HPDE6-E6E7 (cell line): ENCODE measurements at regions not wholly inside any gene's neighbourhood (a gene's known extent, or its start where the extent isn't known, plus 50 kb on each side); places are given as distances from the start of the nearest gene placed in this dataset.
A peak's percentile ranks its signal among the peaks of the same experiment; 100 is the strongest.

Source experiments
- DNase-seq: peaks from one replicate; pipeline ENCODE4 v3.0.0; 2011; ENCODE audit warnings: missing footprints; ENCODE audit errors: extremely low spot score

DNA sequence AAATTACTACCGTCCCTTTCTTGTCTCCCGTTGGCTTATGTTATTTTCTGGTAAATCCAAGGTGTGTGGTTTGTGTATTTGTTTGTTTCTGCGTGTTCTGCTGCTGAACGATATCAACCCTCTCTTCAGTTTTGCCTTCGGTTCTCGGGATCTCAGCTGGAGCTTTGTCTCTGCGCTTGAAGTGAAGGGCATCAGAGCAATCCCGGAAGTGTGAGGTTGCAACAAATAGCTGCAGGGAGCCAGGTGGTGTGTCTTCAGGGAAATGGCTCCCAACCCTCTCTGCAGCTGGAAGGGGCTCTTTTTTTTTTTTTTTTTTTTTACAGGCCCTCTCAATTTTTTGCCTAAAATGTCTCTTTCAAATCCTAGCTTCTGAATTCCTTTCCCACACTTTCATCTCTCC lies 116.4 kb upstream of the RGMA start:
- no peak for DNase-seq

DNA sequence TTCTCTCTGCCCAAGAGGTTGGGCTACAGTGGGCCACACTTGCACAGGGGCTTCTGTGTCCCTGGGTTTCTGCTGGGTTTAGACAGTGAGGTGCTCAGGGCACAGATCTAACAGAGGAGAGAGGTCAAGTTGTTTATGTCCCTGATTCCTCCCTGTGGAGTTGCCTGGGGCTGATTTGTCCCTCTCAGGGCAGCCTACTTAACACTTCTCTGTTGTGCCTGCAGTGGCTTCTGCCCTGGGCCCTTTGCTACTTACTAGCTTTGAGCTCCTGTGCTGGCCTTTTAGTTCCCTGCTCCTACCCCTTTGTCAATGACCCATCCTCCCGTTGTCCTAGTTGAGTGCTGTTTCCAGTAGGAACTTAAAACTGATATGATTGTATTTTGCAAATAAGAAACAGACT lies 114.0 kb upstream of the RGMA start:
- DNase-seq = no peak

DNA sequence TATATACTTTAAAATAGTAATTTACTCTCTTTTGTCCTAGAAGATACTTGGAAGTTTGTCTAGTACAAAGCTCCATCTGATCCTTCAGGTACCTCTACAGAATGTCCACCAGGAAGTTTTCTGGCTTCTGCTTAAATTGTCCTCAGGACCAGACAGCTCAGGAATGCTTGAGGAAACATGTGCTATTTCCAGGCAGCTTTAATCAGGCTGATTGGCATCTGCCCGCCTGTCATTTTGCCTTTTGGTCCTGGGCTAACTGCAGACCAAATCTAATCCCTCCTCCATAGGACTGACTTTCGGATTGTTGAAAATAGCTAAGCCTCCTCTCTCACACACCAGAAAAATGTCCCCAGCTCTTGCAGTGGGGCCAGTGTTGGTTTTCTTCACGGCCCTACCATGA lies 113.4 kb upstream of the RGMA start:
- DNase-seq = no peak

DNA sequence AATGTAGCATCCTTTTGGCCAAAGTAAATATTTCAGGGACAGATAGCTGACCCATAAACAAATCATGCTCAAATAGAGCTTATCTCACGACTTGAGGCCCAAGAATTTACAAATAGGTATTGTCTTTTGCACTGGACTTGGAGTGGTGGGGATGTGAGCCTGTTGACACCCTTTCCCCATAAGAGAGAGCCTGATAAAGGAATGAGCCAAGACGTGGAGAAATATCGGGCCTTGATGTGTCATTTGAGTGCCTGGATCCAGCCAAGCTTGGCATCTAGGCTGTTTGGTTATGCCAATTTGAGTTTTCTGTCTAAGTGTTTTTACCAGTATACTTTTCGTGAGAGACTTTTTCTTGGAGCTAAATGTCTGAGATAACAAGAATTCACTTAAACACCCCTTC lies 112.9 kb upstream of the RGMA start:
- no peak for DNase-seq

DNA sequence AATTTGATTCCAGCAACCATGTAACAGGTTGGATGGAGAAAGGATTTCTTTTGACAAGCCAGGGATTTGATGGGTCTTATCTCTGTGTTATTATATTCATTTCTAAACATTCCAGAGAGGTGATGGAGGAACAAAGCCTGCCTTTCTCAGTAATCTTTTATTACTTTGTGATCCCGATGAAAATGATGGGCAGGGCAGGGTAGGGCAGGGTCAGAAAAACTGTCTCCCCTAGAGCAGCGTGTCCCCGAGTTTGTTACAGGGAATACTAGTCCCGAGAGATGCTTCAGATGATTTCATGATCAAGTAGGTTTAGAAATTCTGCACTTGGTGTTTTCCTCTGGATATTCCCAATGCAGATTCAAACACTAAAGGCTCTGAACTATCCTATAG lies 111.8 kb upstream of the RGMA start:
- DNase-seq = no peak

DNA sequence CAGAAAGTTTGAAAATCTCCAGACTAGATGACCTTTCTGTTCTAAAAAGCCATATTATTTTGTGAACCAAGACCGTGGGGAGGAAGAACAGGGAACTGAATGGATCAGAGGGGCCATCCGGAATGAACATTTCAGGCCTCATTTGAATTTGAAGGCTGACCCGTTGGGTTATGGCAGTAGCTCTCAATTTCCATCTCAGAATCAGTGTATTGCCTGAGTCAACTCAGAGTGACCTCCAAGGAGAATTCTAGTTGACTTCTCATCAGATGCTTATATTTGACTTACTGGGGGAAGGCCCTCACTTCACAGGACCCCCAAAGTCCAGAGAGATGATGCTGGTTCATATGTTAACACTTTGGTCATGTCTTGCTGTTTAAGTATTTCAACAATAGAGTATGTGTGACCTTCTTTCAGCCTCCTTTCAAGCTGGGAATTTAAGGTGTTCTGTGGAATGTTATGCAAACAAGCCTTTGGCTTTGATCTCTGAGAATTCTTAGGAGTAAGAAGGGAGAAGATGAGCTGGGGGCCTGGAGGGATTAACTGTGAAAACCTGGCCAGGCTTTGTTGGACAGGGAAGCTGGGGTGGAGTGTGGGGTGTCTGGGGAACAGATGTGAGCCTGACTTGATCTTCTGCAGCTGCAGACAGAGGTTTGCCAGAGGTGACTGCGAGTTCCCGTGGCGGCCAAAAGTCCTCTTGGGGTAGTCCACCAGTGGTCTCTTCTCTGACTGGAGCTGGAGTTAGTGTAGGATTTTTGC lies 111.2 kb upstream of the RGMA start:
- DNase-seq = no peak

DNA sequence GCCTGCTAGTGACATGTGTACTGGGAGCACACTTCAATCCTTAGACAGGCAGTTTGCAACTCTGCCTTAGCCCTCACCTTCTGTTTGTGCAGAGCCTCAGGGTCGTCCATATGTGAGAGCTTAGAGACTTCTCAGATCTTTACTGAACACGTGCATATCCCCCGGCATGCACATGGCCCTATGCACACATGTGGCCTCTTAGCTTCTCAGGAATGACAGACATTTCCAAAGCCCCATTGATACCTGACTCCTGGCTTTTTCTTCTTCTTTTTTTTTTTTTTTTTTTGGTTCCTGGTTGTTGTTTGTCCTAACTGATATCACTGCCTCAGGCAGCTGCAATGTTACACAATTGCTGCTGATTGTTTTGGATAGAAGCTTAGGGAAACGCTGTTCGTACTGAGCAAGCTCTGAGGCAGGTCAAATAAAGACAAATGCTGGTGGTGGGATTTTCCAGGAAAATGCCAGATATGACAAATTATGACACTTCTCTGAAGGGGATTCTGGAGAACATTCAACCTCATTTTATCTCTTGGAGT lies 107.2 kb upstream of the RGMA start:
- DNase-seq = no peak

DNA sequence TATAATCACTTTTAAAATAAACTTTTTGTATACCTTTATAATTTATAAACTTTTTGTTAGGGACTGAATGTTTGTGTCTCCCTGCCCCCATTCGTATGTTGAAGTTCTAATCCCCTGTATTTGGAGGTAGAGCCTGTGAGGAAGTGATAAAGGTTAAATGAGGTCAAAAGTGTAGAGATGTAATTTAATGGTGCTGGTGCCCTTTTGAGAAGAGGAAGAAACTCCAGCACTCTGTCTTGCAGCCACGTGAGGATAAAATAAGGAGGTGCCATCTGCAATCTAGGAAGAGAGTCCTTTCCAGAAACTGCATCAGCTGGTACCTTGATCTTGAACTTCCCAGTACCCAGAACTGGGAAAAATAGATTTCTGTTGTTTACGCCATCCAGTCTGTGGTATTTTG lies 106.1 kb upstream of the RGMA start:
- DNase-seq = no peak

DNA sequence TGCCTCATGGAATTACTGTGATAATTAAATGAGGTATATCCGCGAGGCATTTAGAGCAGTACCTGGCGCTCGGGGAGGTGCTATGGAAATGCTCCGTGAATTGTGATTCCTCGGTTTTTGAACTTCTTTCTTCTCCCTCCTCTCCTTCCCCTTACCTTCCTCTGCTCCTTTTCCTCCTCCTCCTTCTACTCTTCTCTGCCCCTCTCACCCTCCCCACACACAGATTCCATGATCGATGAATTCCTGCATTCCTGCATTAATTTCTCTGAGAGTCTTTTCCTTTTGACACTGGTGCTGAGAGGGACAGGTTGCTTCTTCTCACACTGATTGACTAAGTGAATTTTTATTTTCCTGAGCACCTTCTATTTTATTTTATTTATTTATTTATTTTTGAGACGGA lies 101.2 kb upstream of the RGMA start:
- DNase-seq = no peak

DNA sequence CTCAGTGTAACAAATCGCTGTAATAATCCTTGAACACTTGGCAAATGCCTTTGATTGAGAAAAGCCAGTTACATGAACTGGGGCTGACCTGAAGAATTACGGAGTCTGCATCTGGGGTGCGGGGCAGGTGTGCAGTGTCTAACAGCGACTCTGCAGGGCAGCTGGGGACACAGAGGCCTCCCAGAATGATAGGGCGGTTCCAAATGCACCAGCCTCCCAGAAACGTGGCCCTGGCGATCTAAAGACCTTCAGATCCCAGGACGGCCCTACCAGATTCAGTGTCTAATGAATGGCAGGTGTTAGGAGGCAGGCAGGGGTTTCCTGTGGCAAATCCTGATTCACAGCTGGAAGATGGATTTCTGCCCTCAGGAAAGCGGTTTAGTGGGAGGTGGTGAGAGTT lies 100.5 kb upstream of the RGMA start:
- DNase-seq = no peak

DNA sequence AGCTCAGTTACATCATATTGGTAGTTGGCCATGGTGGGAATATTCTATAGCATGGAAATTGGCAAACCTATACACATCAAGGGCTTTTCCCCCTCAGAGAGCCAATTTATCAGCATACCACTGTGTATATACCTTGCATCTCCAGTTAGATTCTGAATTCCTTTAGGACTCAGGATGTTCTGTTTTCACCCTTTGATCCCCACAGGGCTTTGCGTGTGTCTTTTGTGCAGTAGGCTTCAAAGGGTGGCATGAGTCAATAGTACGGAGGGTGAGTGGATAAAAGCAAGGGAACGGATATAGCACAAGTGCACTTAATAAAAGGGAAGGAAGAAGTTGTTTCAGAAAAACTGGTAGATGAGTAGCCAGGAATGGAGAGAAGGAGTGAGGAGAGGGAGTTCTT lies 99.2 kb upstream of the RGMA start:
- no peak for DNase-seq

DNA sequence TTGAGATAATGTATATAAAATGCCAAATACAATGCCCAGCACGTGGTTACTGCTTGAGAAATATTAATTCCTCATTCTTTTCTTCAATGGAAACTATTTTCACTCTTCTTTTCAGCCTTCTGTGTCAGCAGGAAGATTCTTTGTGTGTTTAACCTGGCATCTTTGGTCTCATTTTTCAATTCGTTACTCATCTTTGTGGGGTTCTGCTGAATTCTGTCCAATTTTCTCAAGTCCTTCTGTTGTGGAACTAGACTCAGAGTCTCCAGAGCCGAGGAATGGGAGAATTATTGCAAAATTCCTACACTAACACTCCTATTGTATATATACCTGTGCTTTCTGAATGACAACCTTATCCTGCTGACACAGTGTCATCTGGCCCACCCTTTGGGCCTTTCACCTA lies 96.8 kb upstream of the RGMA start:
- no peak for DNase-seq

DNA sequence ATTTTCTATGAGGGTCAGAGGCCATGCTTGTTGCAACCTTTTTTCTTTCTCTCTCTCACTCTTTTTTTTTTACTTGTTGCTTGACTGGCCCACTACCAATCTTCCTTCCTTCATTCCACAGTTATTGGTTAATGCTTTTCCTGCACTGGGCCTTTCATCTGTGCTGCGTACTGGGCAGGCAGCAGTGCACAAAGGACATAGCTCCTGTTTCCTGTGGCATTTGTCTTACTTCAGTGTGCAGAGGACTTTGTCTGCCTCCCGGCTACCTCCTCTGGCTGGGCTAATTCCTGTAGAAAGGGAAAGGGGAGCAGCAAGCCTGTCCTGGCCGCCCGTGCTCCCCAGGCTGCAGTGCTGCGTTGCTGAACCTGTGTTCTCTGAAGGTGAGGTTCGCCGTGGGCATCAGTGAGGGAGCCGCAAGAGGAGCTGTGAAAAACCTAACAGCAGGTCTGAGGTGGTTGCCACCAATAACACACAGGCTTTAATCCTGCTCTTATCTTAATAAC lies 93.7 kb upstream of the RGMA start:
- DNase-seq = no peak

DNA sequence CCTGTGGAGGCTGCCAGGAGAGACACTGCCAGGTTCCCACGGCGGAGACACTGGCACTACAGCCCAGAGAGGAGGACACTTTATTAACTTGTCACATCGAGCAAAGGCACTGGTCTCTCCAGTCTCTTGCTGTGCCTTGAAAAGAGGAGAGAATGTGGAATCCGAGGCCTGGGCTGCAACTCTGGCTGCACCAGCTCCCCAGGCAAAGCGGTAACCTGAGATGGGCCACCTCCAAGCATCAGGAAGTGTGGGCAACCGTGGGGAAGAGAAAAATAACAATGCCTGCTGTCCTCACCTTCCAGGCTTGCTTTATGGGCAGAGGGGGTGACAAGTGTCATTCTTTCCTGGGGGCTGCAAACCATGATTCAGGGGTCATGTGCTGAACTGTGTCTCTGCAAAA lies 91.6 kb upstream of the RGMA start:
- DNase-seq = no peak

DNA sequence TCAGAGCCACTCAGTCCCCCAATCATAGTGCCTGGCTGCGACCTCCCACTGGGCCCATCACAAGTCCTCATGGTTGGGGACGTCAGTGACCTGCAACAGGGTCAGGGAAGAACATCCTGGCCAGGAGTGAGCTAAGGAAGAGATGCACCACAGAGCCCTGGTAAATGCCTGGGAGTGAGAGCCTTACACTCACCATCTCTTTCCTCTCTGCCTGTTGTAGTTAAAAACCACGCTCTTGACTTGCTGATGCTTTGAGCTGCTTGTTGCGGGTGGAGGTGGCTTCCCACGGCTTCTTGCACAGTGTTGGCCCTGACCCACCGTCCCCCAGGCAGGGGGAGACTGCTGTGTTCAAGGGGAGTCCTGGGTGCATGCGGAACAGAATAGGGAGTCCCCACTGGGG lies 91.1 kb upstream of the RGMA start:
- DNase-seq = no peak

DNA sequence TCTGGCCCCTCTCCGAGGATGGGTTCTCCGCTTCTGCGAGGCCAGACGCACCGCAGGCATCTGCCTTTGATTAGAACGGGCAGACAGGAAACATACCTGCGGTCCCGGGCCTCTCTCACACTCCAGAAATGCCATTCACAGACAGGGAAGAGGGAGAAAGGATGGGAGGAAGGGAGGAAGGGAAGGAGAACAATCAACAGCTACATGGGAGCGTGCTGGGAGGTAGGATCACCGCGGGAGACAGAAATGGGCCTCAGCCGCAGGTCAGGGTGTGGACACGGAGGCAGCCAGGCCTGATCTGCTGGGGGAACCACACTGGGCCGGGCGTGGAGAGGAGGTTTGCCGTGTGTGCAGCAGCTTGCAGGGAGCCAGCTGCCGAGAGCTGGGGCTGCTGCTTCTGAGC lies 90.7 kb upstream of the RGMA start:
- DNase-seq = no peak

DNA sequence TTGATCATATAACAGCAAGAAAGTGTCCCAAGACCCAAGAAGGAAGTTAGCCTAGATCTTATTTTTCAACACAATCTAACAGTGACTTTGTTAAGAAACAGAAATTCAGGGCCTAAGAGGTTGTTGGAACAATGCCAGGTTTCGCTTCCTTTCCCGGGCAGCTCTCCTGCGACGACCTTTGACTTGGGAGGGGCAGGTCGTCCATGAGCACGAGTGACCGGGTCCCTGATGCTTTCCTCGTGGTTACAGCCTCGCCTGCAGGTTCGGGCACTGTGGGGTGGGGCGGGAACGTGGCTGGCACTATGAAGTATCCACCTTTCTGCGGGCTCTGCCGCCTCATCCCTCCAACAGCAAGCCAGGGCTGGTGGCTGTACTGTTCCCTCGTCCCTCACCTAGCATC lies 90.1 kb upstream of the RGMA start:
- DNase-seq = no peak

DNA sequence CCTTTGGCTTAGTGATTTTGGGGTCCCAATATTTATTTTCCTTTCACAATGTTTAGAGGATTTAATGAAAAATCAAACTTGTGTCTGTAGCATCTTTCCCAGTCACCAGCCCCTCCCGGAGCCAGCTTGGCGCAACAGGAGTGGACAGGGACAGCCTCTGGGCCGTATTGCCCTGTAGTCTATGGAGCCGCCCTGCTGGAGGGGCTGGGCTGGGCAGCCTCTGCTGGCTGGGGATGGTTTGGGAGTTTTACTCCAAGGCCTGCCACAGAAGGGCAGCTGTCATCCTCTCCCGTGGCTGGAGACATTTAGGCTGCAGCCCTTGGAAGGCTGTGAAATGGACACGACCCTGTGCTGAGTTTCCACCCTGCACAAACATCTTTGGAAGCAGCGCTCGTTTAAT lies 89.4 kb upstream of the RGMA start:
- no peak for DNase-seq

DNA sequence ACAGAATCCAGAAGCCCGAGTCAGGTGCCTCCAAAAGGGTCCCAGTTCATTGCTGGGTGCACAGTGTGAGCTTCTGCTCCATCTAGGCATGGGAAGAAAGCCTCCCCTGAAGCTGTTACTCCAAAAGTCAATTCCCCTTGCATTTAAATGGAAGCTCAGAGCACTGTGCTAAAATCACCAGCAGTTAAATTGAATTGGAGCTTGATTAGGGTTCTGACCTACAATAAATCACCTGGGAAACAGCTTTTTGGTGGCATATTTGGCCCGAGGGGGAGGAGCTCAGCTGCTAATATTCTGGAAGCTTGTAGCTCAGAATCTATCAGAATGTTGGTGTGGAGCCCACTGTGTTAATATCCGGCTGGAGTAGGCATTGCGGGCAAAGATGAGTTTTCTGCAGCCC lies 87.1 kb upstream of the RGMA start:
- DNase-seq = no peak

DNA sequence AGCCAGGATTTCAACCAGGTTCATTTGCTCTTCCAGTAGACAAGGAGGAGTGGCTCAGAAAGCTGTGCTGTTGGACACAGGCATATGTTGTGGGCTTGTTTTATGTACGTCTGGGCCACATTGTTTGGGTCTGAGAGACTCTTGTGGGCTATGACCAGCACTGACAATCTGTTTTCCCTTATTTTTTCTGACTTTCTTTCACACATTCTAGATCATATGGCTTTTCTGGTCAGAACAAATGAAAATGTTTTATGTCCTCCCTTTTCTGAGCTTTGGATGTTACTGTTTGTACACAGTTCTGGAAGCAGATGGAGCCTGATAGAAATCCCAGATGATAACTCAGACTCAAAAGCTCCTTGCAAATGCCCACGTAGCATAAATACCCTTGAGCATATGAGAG lies 85.8 kb upstream of the RGMA start:
- DNase-seq = no peak

DNA sequence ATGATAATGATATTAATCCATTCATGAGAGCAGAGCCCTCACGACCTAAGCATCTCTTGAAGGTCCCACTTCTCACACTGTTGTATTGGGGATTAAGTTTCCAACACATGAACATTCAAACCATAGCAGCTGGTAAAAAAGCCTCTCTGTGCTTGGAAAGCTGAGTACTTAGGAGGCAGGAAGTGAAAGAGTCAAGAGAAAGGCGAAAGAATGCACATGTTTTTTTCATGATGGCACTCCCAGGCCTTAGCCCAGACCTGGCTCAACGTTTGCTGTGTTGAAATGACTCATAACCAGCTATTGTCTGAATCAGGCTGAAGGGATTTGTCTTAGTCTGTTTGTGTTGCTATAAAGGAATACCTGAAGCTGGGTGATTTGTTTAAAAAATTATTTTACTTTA lies 84.4 kb upstream of the RGMA start:
- peak; percentile 82 for DNase-seq

DNA sequence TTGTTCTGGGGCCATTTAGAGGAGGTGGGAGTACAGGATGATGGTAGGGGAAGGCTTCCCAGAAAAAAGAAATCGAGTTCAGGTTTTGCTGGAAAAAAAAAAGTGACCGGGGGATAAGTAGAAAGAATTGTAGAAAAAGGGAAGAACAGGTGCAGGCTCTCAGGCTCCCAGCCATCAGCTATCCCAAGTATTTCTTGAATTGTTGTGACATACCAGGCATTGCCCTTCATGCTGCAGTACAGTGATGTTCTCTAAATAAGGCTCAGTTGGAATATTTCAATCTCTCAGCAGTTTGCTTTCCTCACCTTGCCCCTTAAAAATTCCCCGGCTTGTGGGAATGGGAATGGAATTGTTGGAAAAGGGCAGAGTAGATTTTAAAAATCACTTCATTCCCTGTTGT lies 82.5 kb upstream of the RGMA start:
- DNase-seq = no peak

DNA sequence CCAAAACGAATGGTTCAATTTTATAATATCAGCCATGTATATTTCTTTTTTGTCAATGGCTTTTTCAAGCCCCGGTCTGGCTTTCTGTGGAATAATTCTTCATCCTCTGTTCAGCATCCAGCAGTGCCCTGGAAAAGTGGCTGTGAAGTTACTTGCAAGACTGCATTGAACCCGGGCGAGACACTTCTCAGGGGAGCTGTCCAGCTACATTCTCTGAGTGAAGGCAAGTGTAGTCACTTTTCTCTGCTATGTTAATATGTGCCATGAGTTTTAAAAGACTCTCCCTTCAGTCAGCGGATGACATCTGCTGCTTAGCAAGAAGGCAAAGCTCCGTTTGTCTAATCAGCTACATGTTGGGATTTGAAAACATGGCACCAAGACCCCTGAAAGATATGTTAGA lies 81.3 kb upstream of the RGMA start:
- no peak for DNase-seq

DNA sequence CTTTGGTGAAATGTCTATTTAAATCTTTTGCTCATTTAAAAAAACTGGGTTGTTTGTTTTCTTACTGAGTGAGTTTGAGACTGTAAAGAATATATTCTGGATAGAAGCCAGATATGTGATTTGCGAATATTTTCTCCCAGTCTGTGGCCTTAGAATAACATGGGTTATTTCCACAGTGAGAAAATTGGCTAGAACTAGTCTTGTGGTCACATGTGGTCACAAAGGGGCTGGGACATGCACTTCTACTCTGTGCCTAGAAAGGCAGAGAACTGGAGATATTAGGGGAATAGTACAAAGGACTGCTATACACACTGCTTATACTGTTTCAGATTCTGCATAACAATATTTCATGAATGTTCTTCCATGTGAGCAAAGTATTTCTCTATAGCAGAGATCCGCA lies 79.9 kb upstream of the RGMA start:
- DNase-seq = no peak
